C4-2B (cell line): ENCODE measurements at regions not wholly inside any gene's neighbourhood (a gene's known extent, or its start where the extent isn't known, plus 50 kb on each side); places are given as distances from the start of the nearest gene placed in this dataset.

ENCODE experiments used
- H3K27ac ChIP-seq: fragments of 450-650 bp; 2 replicates; pipeline ENCODE4 v1.5.1; 2017
- ZFX ChIP-seq: fragments of 450-650 bp; IDR thresholded peaks from 2 replicates; pipeline ENCODE4 v1.6.1; 2017
- TF ChIP-seq, protein P1 (sequence below): fragments of 450-650 bp; conservative IDR thresholded peaks from 2 replicates; pipeline ENCODE4 v1.5.1; 2017; ENCODE audit warnings: mild to moderate bottlenecking

- TF ChIP-seq, protein P1, sequence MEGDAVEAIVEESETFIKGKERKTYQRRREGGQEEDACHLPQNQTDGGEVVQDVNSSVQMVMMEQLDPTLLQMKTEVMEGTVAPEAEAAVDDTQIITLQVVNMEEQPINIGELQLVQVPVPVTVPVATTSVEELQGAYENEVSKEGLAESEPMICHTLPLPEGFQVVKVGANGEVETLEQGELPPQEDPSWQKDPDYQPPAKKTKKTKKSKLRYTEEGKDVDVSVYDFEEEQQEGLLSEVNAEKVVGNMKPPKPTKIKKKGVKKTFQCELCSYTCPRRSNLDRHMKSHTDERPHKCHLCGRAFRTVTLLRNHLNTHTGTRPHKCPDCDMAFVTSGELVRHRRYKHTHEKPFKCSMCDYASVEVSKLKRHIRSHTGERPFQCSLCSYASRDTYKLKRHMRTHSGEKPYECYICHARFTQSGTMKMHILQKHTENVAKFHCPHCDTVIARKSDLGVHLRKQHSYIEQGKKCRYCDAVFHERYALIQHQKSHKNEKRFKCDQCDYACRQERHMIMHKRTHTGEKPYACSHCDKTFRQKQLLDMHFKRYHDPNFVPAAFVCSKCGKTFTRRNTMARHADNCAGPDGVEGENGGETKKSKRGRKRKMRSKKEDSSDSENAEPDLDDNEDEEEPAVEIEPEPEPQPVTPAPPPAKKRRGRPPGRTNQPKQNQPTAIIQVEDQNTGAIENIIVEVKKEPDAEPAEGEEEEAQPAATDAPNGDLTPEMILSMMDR, result no peak
- no peak for TF ChIP-seq ZFX
- H3K27ac ChIP-seq, result no peak overlapping the region
These were observed 568.1 kb upstream of the DIPK2B start for GRCh38 chrX:45768666-45769236.

- TF ChIP-seq, protein P1, result no peak
- TF ChIP-seq ZFX, result no peak
- H3K27ac ChIP-seq, result no peak overlapping the region
These were observed 566.4 kb upstream of the DIPK2B start for GRCh38 chrX:45766981-45767501.

GRCh38 chrX:45765767-45766166 lies 565.1 kb upstream of the DIPK2B start:
- TF ChIP-seq ZFX, result no peak
- TF ChIP-seq, protein P1, result no peak
- peak overlapping the region; percentile 24; the same call in 1 of the 2 replicates for H3K27ac ChIP-seq

DNA sequence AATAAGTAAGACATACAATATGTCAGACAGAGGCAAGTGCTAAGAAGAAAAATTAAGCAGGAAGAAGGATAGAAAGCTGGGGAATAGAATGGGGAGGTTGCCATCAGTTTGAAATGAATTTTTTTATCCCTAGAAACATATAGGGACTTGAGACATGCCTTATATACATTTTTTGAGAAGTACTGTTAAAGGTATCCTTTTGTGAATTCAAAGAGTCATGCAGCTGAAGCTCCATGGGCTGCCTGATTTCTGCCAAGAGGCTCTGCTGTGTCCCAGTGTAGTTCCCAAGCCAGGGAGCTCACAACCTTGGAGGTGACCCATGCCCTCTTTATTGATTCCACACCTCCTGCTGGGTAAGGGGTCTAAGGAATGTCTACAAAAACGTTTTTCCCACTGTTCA lies 564.6 kb upstream of the DIPK2B start:
- no peak for TF ChIP-seq ZFX
- TF ChIP-seq, protein P1, result no peak
- H3K27ac ChIP-seq, result peak overlapping the region; percentile 24; the same call in 1 of the 2 replicates

DNA sequence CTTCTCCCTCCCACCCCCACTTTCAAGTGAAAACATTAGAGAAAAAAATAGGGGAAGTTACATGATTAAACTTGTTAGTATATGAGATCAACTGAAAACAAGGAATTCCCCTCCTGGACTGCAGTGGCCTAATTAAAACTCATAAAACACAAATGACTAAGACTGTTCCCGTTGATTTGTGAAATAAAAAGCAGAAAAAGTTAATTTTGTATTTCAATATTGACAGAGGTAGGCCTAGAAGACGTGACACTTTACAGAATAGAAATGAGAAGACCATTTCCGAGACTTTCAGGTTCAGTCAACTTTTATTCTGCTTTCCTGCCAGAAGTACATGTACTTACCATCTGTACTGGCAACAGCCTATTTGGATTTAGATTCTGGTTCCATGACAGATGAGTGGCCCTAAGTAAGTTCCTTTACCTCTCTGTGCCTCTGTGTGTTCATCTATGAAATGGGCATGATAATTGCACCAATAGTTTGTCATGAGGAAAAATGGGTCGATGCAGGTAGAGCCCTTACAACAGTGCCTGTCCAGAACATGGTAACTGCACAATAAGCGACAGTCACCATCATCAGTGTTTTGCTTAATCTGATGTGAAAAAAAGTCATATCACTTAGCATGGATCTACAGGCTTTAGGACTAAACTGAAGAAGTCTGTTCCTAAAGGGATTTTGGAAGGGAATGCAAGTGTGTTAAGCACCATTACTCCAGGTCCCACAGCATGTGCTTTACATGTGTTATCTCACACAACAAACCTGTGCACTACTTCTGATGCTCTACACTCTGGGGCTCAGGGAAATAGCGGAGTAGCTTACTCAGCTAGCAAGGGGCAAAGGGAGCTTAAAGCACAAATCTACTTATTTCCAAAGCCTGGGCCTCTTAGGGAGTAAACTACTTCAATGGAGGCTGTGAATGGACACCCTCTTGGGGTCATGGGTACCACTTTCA lies 562.3 kb upstream of the DIPK2B start:
- TF ChIP-seq, protein P1, result no peak
- no peak for TF ChIP-seq ZFX
- no peak overlapping the region; the same call in 1 of the 2 replicates for H3K27ac ChIP-seq

DNA sequence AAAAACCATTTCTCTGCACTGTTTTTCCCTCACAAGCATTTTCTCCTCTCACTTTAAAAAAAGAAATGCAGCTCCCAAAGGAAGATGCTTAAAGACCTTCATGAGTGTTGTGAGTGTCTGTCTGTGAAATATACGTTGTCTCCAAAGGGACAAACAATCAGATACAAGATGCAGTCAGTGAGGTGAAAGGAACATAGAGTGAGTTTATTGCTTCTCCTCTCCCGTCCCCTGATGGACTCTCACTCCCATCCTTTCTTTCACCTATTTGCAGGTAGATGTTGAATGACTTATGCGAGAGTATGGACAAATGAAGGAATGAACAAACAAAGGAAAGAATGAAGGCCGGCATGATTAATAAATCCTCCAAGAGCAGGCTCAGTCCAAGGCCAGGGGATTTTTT lies 561.2 kb upstream of the DIPK2B start:
- no peak for TF ChIP-seq ZFX
- TF ChIP-seq, protein P1, result no peak
- no peak overlapping the region for H3K27ac ChIP-seq

- TF ChIP-seq ZFX, result no peak
- TF ChIP-seq, protein P1, result no peak
- no peak overlapping the region for H3K27ac ChIP-seq
These were observed 559.6 kb upstream of the DIPK2B start for GRCh38 chrX:45760187-45760742.
